ENCODE measurements at regions not wholly inside any gene's neighbourhood (a gene's known extent, or its start where the extent isn't known, plus 50 kb on each side); places are given as distances from the start of the nearest gene placed in this dataset.

GRCh38 chr13:85282876-85283275 lies 516.3 kb downstream of the SLITRK6 start:
- no peak for TF ChIP-seq POLR2A (IDR thresholded peaks at IDR 0.05)
- TF ChIP-seq, protein P1, sequence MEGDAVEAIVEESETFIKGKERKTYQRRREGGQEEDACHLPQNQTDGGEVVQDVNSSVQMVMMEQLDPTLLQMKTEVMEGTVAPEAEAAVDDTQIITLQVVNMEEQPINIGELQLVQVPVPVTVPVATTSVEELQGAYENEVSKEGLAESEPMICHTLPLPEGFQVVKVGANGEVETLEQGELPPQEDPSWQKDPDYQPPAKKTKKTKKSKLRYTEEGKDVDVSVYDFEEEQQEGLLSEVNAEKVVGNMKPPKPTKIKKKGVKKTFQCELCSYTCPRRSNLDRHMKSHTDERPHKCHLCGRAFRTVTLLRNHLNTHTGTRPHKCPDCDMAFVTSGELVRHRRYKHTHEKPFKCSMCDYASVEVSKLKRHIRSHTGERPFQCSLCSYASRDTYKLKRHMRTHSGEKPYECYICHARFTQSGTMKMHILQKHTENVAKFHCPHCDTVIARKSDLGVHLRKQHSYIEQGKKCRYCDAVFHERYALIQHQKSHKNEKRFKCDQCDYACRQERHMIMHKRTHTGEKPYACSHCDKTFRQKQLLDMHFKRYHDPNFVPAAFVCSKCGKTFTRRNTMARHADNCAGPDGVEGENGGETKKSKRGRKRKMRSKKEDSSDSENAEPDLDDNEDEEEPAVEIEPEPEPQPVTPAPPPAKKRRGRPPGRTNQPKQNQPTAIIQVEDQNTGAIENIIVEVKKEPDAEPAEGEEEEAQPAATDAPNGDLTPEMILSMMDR (IDR thresholded peaks at IDR 0.05): no peak

DNA sequence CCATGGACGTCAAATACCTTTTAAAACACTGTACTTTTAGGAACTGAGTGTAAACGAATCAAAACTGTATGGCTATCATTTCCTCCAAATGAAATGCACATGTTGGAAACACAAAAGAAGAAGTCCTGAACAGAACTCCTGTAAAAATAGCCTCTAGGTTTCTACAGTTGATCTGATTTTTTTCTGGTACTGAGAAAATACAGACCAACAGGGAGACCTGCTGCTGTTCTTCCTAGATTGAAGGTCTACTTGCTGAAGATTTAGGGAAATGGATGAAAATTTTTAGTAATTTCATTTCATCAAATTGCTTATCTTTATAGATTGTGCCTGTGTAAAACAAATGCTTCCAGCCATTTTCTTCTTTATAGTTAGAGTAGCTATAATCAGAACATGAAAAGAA lies 520.4 kb downstream of the SLITRK6 start:
- no peaks in the 10 kb centered on the region for H3K9me3 ChIP-seq
- no peaks in the 10 kb centered on the region for H3K27me3 ChIP-seq
- H3K4me3 ChIP-seq: no peak overlapping the region
- TF ChIP-seq POLR2A (IDR thresholded peaks at IDR 0.05): no peak
- TF ChIP-seq, protein P1 (IDR thresholded peaks at IDR 0.05): no peak
- H3K4me1 ChIP-seq: no peaks in the 10 kb centered on the region
- intact Hi-C loops (cut with DNase I): no loop called here
- no peak overlapping the region for H3K27ac ChIP-seq
- no peak for DNase-seq
- 42 to 54% methylated on average over 2 of the region's 2 CpGs for WGBS, 2 donors
- H3K36me3 ChIP-seq: no peaks in the 10 kb centered on the region

More at GRCh38 chr13:85282876-85283275, 516.3 kb downstream of the SLITRK6 start:
- intact Hi-C loops (cut with DNase I): no loop called here
- no peak for DNase-seq
- Histone ChIP-seq H3K4me3 (no peak overlapping the region), H3K36me3 (no peaks in the 10 kb centered on the region), H3K27me3 (no peaks in the 10 kb centered on the region), H3K27ac (no peak overlapping the region), H3K4me1 (no peaks in the 10 kb centered on the region), H3K9me3 (no peaks in the 10 kb centered on the region)
- 83 to 85% methylated on average over 2 of the region's 2 CpGs for WGBS, 2 donors

- no peak overlapping the region for H3K27ac ChIP-seq
- no peaks in the 10 kb centered on the region for H3K36me3 ChIP-seq
- DNase-seq: no peak
- no peak overlapping the region for H3K4me3 ChIP-seq
- H3K9me3 ChIP-seq: no peaks in the 10 kb centered on the region
- TF ChIP-seq, protein P1 (IDR thresholded peaks at IDR 0.05): no peak
- no peak for TF ChIP-seq POLR2A (IDR thresholded peaks at IDR 0.05)
- no peaks in the 10 kb centered on the region for H3K4me1 ChIP-seq
- no peaks in the 10 kb centered on the region for H3K27me3 ChIP-seq
- intact Hi-C loops (cut with DNase I): no loop called here
- 43 to 65% methylated on average over 1 of the region's 1 CpG for WGBS, 2 donors
Observed at GRCh38 chr13:85277748-85278147, 521.5 kb downstream of the SLITRK6 start.

DNA sequence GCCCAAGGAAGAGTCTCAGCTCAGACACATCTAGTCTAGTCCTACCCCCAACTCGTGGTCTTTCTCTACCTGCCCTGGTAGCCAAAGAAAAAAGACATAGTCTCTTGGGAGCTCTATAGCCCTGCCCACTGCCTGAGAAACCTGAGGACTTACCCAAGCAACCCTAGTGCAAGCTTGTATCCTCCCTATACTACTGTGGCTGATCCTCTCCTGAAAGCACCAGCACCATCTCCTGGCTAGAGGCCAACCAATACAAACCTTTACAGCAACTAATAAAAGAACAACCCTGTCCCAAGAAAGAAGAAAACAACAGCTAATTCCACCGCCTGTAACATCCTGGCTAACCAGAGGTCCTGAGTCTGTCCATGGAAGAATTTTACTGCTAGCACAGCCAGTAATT lies 532.4 kb downstream of the SLITRK6 start:
- TF ChIP-seq, protein P1 (IDR thresholded peaks at IDR 0.05): no peak
- H3K27ac ChIP-seq: no peak overlapping the region
- H3K4me1 ChIP-seq: no peaks in the 10 kb centered on the region
- DNase-seq: no peak
- H3K4me3 ChIP-seq: no peak overlapping the region
- 75 to 100% methylated on average over 2 of the region's 2 CpGs for WGBS, 2 donors
- H3K9me3 ChIP-seq: no peaks in the 10 kb centered on the region
- intact Hi-C loops (cut with DNase I): no loop called here
- H3K36me3 ChIP-seq: no peaks in the 10 kb centered on the region
- no peaks in the 10 kb centered on the region for H3K27me3 ChIP-seq

DNA sequence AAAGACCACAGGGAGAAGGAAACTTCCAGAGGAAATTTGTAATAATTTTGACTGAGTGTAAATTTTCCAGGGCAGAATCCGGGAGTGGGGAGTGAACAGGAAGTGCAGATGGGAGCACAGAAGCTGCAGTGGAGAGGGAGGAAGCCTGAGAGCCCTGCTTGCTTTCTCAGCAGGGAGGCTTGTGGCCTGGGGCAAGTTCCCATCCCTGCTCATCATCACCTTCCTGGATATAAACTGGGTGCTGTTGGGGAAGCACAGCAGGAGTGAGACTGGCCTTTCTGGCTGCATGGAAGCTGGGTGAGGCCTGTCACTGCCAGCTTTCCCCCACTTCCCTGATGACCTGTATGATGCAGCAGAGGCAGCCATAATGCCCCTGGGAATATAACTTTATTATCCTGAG lies 532.9 kb downstream of the SLITRK6 start:
- H3K27ac ChIP-seq: no peak overlapping the region
- no peak for TF ChIP-seq POLR2A (IDR thresholded peaks at IDR 0.05)
- TF ChIP-seq, protein P1 (IDR thresholded peaks at IDR 0.05): no peak
- no peaks in the 10 kb centered on the region for H3K36me3 ChIP-seq
- H3K27me3 ChIP-seq: no peaks in the 10 kb centered on the region
- no peaks in the 10 kb centered on the region for H3K9me3 ChIP-seq
- 38 to 40% methylated on average over 1 of the region's 1 CpG for WGBS, 2 donors
- no peaks in the 10 kb centered on the region for H3K4me1 ChIP-seq
- no peak overlapping the region for H3K4me3 ChIP-seq
- intact Hi-C loops (cut with DNase I): no loop called here
- DNase-seq: no peak

All from esophagus squamous epithelium (tissue), 5 donors.